ENCODE measurements at regions not wholly inside any gene's neighbourhood (a gene's known extent, or its start where the extent isn't known, plus 50 kb on each side); places are given as distances from the start of the nearest gene placed in this dataset.

DNA sequence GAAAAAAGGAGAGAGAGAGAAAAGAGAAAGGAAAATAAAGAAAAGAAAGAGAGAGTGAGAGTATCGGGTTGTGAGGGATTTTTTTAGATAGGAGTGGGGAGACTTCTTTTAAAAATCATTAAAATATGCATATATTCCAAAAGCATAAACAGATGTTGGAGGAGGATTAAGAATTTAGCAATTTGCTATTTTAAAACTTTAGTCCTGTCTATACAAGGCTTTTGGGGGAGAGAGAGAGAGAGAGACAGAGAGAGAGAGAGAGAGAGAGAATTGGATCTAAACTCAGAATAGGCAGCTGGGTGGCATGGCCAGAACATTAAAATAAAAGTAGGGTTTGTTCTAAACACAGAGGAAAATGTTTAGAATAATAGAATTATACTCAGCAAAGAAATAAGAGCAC is 72.1 kb downstream of the SOD2 start:
- TF ChIP-seq, protein P1, sequence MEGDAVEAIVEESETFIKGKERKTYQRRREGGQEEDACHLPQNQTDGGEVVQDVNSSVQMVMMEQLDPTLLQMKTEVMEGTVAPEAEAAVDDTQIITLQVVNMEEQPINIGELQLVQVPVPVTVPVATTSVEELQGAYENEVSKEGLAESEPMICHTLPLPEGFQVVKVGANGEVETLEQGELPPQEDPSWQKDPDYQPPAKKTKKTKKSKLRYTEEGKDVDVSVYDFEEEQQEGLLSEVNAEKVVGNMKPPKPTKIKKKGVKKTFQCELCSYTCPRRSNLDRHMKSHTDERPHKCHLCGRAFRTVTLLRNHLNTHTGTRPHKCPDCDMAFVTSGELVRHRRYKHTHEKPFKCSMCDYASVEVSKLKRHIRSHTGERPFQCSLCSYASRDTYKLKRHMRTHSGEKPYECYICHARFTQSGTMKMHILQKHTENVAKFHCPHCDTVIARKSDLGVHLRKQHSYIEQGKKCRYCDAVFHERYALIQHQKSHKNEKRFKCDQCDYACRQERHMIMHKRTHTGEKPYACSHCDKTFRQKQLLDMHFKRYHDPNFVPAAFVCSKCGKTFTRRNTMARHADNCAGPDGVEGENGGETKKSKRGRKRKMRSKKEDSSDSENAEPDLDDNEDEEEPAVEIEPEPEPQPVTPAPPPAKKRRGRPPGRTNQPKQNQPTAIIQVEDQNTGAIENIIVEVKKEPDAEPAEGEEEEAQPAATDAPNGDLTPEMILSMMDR (IDR thresholded peaks at IDR 0.05 in 8 of 11, conservative IDR thresholded peaks at IDR 0.05 in 3 of 11), result no peak
- no peak for TF ChIP-seq POLR2A (IDR thresholded peaks at IDR 0.05)
- TF ChIP-seq POLR2AphosphoS5 (IDR thresholded peaks at IDR 0.05), result no peak

All from spleen (tissue), 7 donors.